Panc1 (cell line): ENCODE measurements at regions not wholly inside any gene's neighbourhood (a gene's known extent, or its start where the extent isn't known, plus 50 kb on each side); places are given as distances from the start of the nearest gene placed in this dataset.

Experiments used
- CTCF ChIP-seq: fragments of 450-650 bp; IDR thresholded peaks from 2 replicates; pipeline ENCODE4 v1.5.1; 2017; ENCODE audit warnings: mild to moderate bottlenecking
- POLR2AphosphoS5 ChIP-seq: IDR thresholded peaks from 2 replicates; pipeline ENCODE4 v1.6.1; 2012; ENCODE audit warnings: mild to moderate bottlenecking, low read depth, low read length, moderate library complexity

DNA sequence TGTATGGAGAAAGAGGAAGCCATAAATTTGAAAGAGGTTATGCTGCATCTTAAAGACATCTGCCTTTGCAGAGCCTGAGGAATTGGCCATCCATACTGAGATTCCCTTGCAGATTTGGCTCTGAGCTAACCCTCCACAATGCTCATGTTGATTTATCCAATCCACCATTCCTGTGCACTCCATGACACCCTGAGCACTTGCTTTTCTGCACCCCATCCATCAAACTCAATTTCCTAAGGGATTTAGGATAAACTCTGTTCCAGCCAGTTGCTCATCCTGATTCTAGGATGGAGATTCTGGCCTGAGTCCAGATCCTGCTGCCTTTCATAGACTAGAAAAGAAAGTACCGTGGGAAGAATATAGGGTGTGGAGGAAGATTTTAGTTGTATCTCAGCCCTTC, 379.2 kb upstream of the LARGE1 start:
- TF ChIP-seq CTCF: no peak
- no peak for TF ChIP-seq POLR2AphosphoS5
